IPS-18c (cell line): ENCODE measurements at regions not wholly inside any gene's neighbourhood (a gene's known extent, or its start where the extent isn't known, plus 50 kb on each side); places are given as distances from the start of the nearest gene placed in this dataset.
"Not testable (repeated sequence)": the region's sequence is repeated elsewhere in the genome, so short reads cannot be mapped to it uniquely, and the experiment has no call there.

Experiments used
- H3K4me3 ChIP-seq: 2 replicates; pipeline ENCODE4 v1.7.0; 2013; ENCODE audit warnings: low read depth, mild to moderate bottlenecking, low read length, moderate library complexity; ENCODE audit not compliant: insufficient read depth
- H3K9me3 ChIP-seq: one replicate; pipeline ENCODE4 v1.6.1; 2013; ENCODE audit warnings: mild to moderate bottlenecking, low read length, moderate library complexity; ENCODE audit not compliant: control insufficient read depth, insufficient read depth

- H3K4me3 ChIP-seq, result no peak overlapping the region
- no peaks in the 10 kb centered on the region for H3K9me3 ChIP-seq
Observed at GRCh38 chr4:124437853-124438495, 274.6 kb downstream of the ANKRD50 start.

- no peak overlapping the region for H3K4me3 ChIP-seq
- no peaks in the 10 kb centered on the region for H3K9me3 ChIP-seq
Observed at GRCh38 chr4:124445071-124445470, 267.5 kb downstream of the ANKRD50 start.

GRCh38 chr4:124449881-124450280 lies 262.7 kb downstream of the ANKRD50 start:
- no peaks in the 10 kb centered on the region for H3K9me3 ChIP-seq
- H3K4me3 ChIP-seq, result no peak overlapping the region

- Histone ChIP-seq H3K9me3 (no peaks in the 10 kb centered on the region), H3K4me3 (no peak overlapping the region)
Observed at GRCh38 chr4:124450851-124451250, 261.7 kb downstream of the ANKRD50 start.

- H3K9me3 ChIP-seq, result no peaks in the 10 kb centered on the region
- H3K4me3 ChIP-seq, result no peak overlapping the region
Observed at GRCh38 chr4:124454772-124455270, 257.7 kb downstream of the ANKRD50 start.

- H3K4me3 ChIP-seq, result no peak overlapping the region
- H3K9me3 ChIP-seq, result no peaks in the 10 kb centered on the region
Observed at GRCh38 chr4:124455671-124456070, 256.9 kb downstream of the ANKRD50 start.

GRCh38 chr4:124459196-124459940 lies 253.2 kb downstream of the ANKRD50 start:
- no peak overlapping the region for H3K4me3 ChIP-seq
- H3K9me3 ChIP-seq, result peaks cover 6% of the 10 kb centered on the region

- no peak overlapping the region for H3K4me3 ChIP-seq
- H3K9me3 ChIP-seq, result peaks cover 6% of the 10 kb centered on the region
Observed at GRCh38 chr4:124459941-124460310, 252.6 kb downstream of the ANKRD50 start.

- H3K4me3 ChIP-seq, H3K9me3 ChIP-seq: not testable (repeated sequence)
Observed at GRCh38 chr4:124461592-124461991, 250.9 kb downstream of the ANKRD50 start.

GRCh38 chr4:124462954-124463828 lies 249.3 kb downstream of the ANKRD50 start:
- peak overlapping the region; percentile 10; the same call in 1 of the 2 replicates for H3K4me3 ChIP-seq
- peaks cover 6% of the 10 kb centered on the region for H3K9me3 ChIP-seq

- H3K4me3 ChIP-seq, result no peak overlapping the region
Observed at GRCh38 chr4:124464836-124465235, 247.7 kb downstream of the ANKRD50 start.

GRCh38 chr4:124468360-124468759 lies 244.2 kb downstream of the ANKRD50 start:
- peaks cover 3% of the 10 kb centered on the region for H3K9me3 ChIP-seq
- H3K4me3 ChIP-seq, result no peak overlapping the region

More at GRCh38 chr4:124464836-124465235, 247.7 kb downstream of the ANKRD50 start:
- peaks cover 6% of the 10 kb centered on the region for H3K9me3 ChIP-seq

- Histone ChIP-seq H3K9me3 (no peaks in the 10 kb centered on the region), H3K4me3 (no peak overlapping the region)
Observed at GRCh38 chr4:124469981-124470380, 242.6 kb downstream of the ANKRD50 start.

GRCh38 chr4:124478470-124478869 lies 234.1 kb downstream of the ANKRD50 start:
- Histone ChIP-seq H3K9me3 (no peaks in the 10 kb centered on the region), H3K4me3 (no peak overlapping the region)

- Histone ChIP-seq H3K4me3 (no peak overlapping the region), H3K9me3 (no peaks in the 10 kb centered on the region)
Observed at GRCh38 chr4:124480061-124480460, 232.5 kb downstream of the ANKRD50 start.

GRCh38 chr4:124481123-124481522 lies 231.4 kb downstream of the ANKRD50 start:
- Histone ChIP-seq H3K4me3 (no peak overlapping the region), H3K9me3 (no peaks in the 10 kb centered on the region)

GRCh38 chr4:124483048-124483906 lies 229.3 kb downstream of the ANKRD50 start:
- no peak overlapping the region for H3K4me3 ChIP-seq
- no peaks in the 10 kb centered on the region for H3K9me3 ChIP-seq
